ENCODE measurements at regions not wholly inside any gene's neighbourhood (a gene's known extent, or its start where the extent isn't known, plus 50 kb on each side); places are given as distances from the start of the nearest gene placed in this dataset.

- TF ChIP-seq CTCF (conservative IDR thresholded peaks at IDR 0.05; ENCODE audit: low read length) (no peak), EZH2phosphoT487 (IDR thresholded peaks at IDR 0.05; ENCODE audit: borderline replicate concordance, low read depth, low read length) (no peak)
These were observed 165.9 kb upstream of the ATF7IP start for GRCh38 chr12:14199455-14200198.
